ENCODE measurements at regions not wholly inside any gene's neighbourhood (a gene's known extent, or its start where the extent isn't known, plus 50 kb on each side); places are given as distances from the start of the nearest gene placed in this dataset.

GRCh38 chr5:8434501-8434900, 565.6 kb downstream of the MTRR start:
- H3K36me3 Mint-ChIP-seq = peaks cover 0 to 15% (median 9%) of the 10 kb centered on the region in 5 donors
- ChIA-PET POLR2A (no interaction called here), CTCF (no interaction called here)
- intact Hi-C loops (cut with micrococcal nuclease) = no loop called here
- Histone ChIP-seq H3K4me3 (ENCODE audit: low read length) (no peak overlapping the region), H3K4me1 (ENCODE audit: control insufficient read depth in 2 of 2, insufficient read depth in 2 of 2, low read length in 2 of 2) (no peaks in the 10 kb centered on the region), H3K27ac (ENCODE audit: low read depth, low read length) (no peak overlapping the region), H3K9me3 (ENCODE audit: control insufficient read depth in 2 of 3, low read length in 3 of 3) (no peaks in the 10 kb centered on the region), H3K27me3 (ENCODE audit: control insufficient read depth in 2 of 2, insufficient read depth in 2 of 2, low read length in 2 of 2) (no peaks in the 10 kb centered on the region), H3K36me3 (ENCODE audit: control insufficient read depth in 2 of 3, insufficient read depth in 3 of 3, low read length in 3 of 3) (no peaks in the 10 kb centered on the region)
- no peak overlapping the region for H3K27ac Mint-ChIP-seq
- H3K27me3 Mint-ChIP-seq = no peaks in the 10 kb centered on the region
- no peak for DNase-seq
- peaks cover 0 to 5% (median 3%) of the 10 kb centered on the region in 11 donors for H3K9me3 Mint-ChIP-seq
- H3K4me1 Mint-ChIP-seq = no peaks in the 10 kb centered on the region
- no peak for ATAC-seq
- H3K4me3 Mint-ChIP-seq = no peak overlapping the region

GRCh38 chr5:8436924-8437323, 568.0 kb downstream of the MTRR start:
- H3K27me3 ChIP-seq (ENCODE audit: control insufficient read depth in 2 of 2, insufficient read depth in 2 of 2, low read length in 2 of 2) = no peaks in the 10 kb centered on the region
- no peaks in the 10 kb centered on the region for H3K4me1 ChIP-seq (ENCODE audit: control insufficient read depth in 2 of 2, insufficient read depth in 2 of 2, low read length in 2 of 2)
- peaks cover 0 to 13% (median 3%) of the 10 kb centered on the region in 11 donors for H3K9me3 Mint-ChIP-seq
- no peak overlapping the region for H3K4me3 ChIP-seq (ENCODE audit: low read length)
- no peaks in the 10 kb centered on the region for H3K9me3 ChIP-seq (ENCODE audit: control insufficient read depth in 2 of 3, low read length in 3 of 3)
- no peaks in the 10 kb centered on the region for H3K4me1 Mint-ChIP-seq
- H3K27ac ChIP-seq (ENCODE audit: low read depth, low read length) = no peak overlapping the region
- POLR2A ChIA-PET = no interaction called here
- H3K36me3 Mint-ChIP-seq = peaks cover 0 to 29% (median 10%) of the 10 kb centered on the region in 5 donors
- H3K27me3 Mint-ChIP-seq = no peaks in the 10 kb centered on the region
- H3K36me3 ChIP-seq (ENCODE audit: control insufficient read depth in 2 of 3, insufficient read depth in 3 of 3, low read length in 3 of 3) = no peaks in the 10 kb centered on the region
- intact Hi-C loops (cut with micrococcal nuclease) = no loop called here
- H3K27ac Mint-ChIP-seq = no peak overlapping the region
- DNase-seq (no peak), ATAC-seq (no peak)
- H3K4me3 Mint-ChIP-seq = no peak overlapping the region
- CTCF ChIA-PET = no interaction called here

- POLR2A ChIA-PET = no interaction called here
- Mint-ChIP-seq H3K27me3 (no peaks in the 10 kb centered on the region), H3K4me1 (no peaks in the 10 kb centered on the region), H3K9me3 (peaks cover 0 to 9% (median 0%) of the 10 kb centered on the region in 11 donors), H3K27ac (no peak overlapping the region), H3K36me3 (peaks cover 0 to 36% (median 17%) of the 10 kb centered on the region in 5 donors), H3K4me3 (no peak overlapping the region)
- H3K27me3 ChIP-seq (ENCODE audit: control insufficient read depth in 2 of 2, insufficient read depth in 2 of 2, low read length in 2 of 2) = no peaks in the 10 kb centered on the region
- DNase-seq (no peak), ATAC-seq (no peak)
- CTCF ChIA-PET = no interaction called here
- H3K27ac ChIP-seq (ENCODE audit: low read depth, low read length) = no peak overlapping the region
- no peak overlapping the region for H3K4me3 ChIP-seq (ENCODE audit: low read length)
- no peaks in the 10 kb centered on the region for H3K36me3 ChIP-seq (ENCODE audit: control insufficient read depth in 2 of 3, insufficient read depth in 3 of 3, low read length in 3 of 3)
- no peaks in the 10 kb centered on the region for H3K4me1 ChIP-seq (ENCODE audit: control insufficient read depth in 2 of 2, insufficient read depth in 2 of 2, low read length in 2 of 2)
- intact Hi-C loops (cut with micrococcal nuclease) = no loop called here
- no peaks in the 10 kb centered on the region for H3K9me3 ChIP-seq (ENCODE audit: control insufficient read depth in 2 of 3, low read length in 3 of 3)
Observed at GRCh38 chr5:8445139-8445538, 576.2 kb downstream of the MTRR start.

GRCh38 chr5:8446179-8446578, 577.2 kb downstream of the MTRR start:
- Mint-ChIP-seq H3K27ac (no peak overlapping the region), H3K4me3 (no peak overlapping the region), H3K27me3 (no peaks in the 10 kb centered on the region), H3K9me3 (peaks cover 0 to 9% (median 0%) of the 10 kb centered on the region in 11 donors), H3K4me1 (no peaks in the 10 kb centered on the region), H3K36me3 (peaks cover 0 to 43% (median 17%) of the 10 kb centered on the region in 5 donors)
- Histone ChIP-seq H3K27ac (ENCODE audit: low read depth, low read length) (no peak overlapping the region), H3K4me3 (ENCODE audit: low read length) (no peak overlapping the region), H3K36me3 (ENCODE audit: control insufficient read depth in 2 of 3, insufficient read depth in 3 of 3, low read length in 3 of 3) (no peaks in the 10 kb centered on the region), H3K27me3 (ENCODE audit: control insufficient read depth in 2 of 2, insufficient read depth in 2 of 2, low read length in 2 of 2) (no peaks in the 10 kb centered on the region), H3K4me1 (ENCODE audit: control insufficient read depth in 2 of 2, insufficient read depth in 2 of 2, low read length in 2 of 2) (no peaks in the 10 kb centered on the region), H3K9me3 (ENCODE audit: control insufficient read depth in 2 of 3, low read length in 3 of 3) (no peaks in the 10 kb centered on the region)
- ChIA-PET POLR2A (no interaction called here), CTCF (no interaction called here)
- intact Hi-C loops (cut with micrococcal nuclease) = no loop called here
- DNase-seq (no peak), ATAC-seq (no peak)

- Mint-ChIP-seq H3K4me3 (peak overlapping the region; percentile 79 to 99 (median 92)), H3K36me3 (peaks cover 0 to 11% (median 0%) of the 10 kb centered on the region in 5 donors), H3K27ac (peak overlapping the region; percentile 36 to 89 (median 77)), H3K27me3 (no peaks in the 10 kb centered on the region), H3K4me1 (peaks cover 0 to 41% (median 28%) of the 10 kb centered on the region in 7 donors), H3K9me3 (peaks cover 0 to 3% (median 0%) of the 10 kb centered on the region in 11 donors)
- ChIA-PET POLR2A (no interaction called here), CTCF (no interaction called here)
- Histone ChIP-seq H3K4me3 (ENCODE audit: low read length) (peak overlapping the region; percentile 63), H3K36me3 (ENCODE audit: control insufficient read depth in 2 of 3, insufficient read depth in 3 of 3, low read length in 3 of 3) (no peaks in the 10 kb centered on the region), H3K27ac (ENCODE audit: low read depth, low read length) (peak overlapping the region; percentile 62), H3K27me3 (ENCODE audit: control insufficient read depth in 2 of 2, insufficient read depth in 2 of 2, low read length in 2 of 2) (no peaks in the 10 kb centered on the region), H3K4me1 (ENCODE audit: control insufficient read depth in 2 of 2, insufficient read depth in 2 of 2, low read length in 2 of 2) (no peaks in the 10 kb centered on the region), H3K9me3 (ENCODE audit: control insufficient read depth in 2 of 3, low read length in 3 of 3) (no peaks in the 10 kb centered on the region)
- intact Hi-C loops (cut with micrococcal nuclease) = loop anchor here in 1 of 2 donors (5.0 kb wide), 1 partner anchor 1825 kb away; the partner anchor contains the start of genes NSUN2 and SRD5A1
- DNase-seq (no peak), ATAC-seq (no peak)
Observed at GRCh38 chr5:8456846-8457186, 587.9 kb downstream of the MTRR start.

GRCh38 chr5:8457187-8458037, 588.5 kb downstream of the MTRR start:
- H3K36me3 ChIP-seq (ENCODE audit: control insufficient read depth in 2 of 3, insufficient read depth in 3 of 3, low read length in 3 of 3) = no peaks in the 10 kb centered on the region
- peak overlapping the region; percentile 63 for H3K4me3 ChIP-seq (ENCODE audit: low read length)
- Mint-ChIP-seq H3K27ac (peak overlapping the region; percentile 36 to 89 (median 77)), H3K9me3 (peaks cover 0 to 3% (median 0%) of the 10 kb centered on the region in 11 donors), H3K27me3 (no peaks in the 10 kb centered on the region), H3K4me1 (peaks cover 0 to 41% (median 28%) of the 10 kb centered on the region in 7 donors), H3K36me3 (peaks cover 0 to 11% (median 0%) of the 10 kb centered on the region in 5 donors), H3K4me3 (peak overlapping the region; percentile 79 to 99 (median 92))
- H3K27me3 ChIP-seq (ENCODE audit: control insufficient read depth in 2 of 2, insufficient read depth in 2 of 2, low read length in 2 of 2) = no peaks in the 10 kb centered on the region
- ATAC-seq (peak; percentile 96), DNase-seq (peak; percentile 75 to 89 (median 80))
- POLR2A ChIA-PET = no interaction called here
- intact Hi-C loops (cut with micrococcal nuclease) = loop anchor here in 1 of 2 donors (5.0 kb wide), 1 partner anchor 1825 kb away; the partner anchor contains the start of genes NSUN2 and SRD5A1
- no peaks in the 10 kb centered on the region for H3K9me3 ChIP-seq (ENCODE audit: control insufficient read depth in 2 of 3, low read length in 3 of 3)
- CTCF ChIA-PET = no interaction called here
- H3K27ac ChIP-seq (ENCODE audit: low read depth, low read length) = peak overlapping the region; percentile 62
- H3K4me1 ChIP-seq (ENCODE audit: control insufficient read depth in 2 of 2, insufficient read depth in 2 of 2, low read length in 2 of 2) = no peaks in the 10 kb centered on the region

- DNase-seq (peak in 1 of 9 donors; percentile 3), ATAC-seq (no peak)
- no peaks in the 10 kb centered on the region for H3K9me3 ChIP-seq (ENCODE audit: control insufficient read depth in 2 of 3, low read length in 3 of 3)
- POLR2A ChIA-PET = no interaction called here
- H3K36me3 ChIP-seq (ENCODE audit: control insufficient read depth in 2 of 3, insufficient read depth in 3 of 3, low read length in 3 of 3) = no peaks in the 10 kb centered on the region
- intact Hi-C loops (cut with micrococcal nuclease) = loop anchor here in 1 of 2 donors (5.0 kb wide), 1 partner anchor 1826 kb away; the partner anchor contains the start of genes NSUN2 and SRD5A1
- Mint-ChIP-seq H3K4me3 (peak overlapping the region; percentile 79 to 99 (median 90)), H3K4me1 (peaks cover 0 to 41% (median 28%) of the 10 kb centered on the region in 7 donors), H3K9me3 (peaks cover 0 to 3% (median 0%) of the 10 kb centered on the region in 11 donors), H3K36me3 (peaks cover 0 to 11% (median 0%) of the 10 kb centered on the region in 5 donors), H3K27me3 (no peaks in the 10 kb centered on the region), H3K27ac (peak overlapping the region; percentile 52 to 93 (median 78))
- CTCF ChIA-PET = no interaction called here
- peak overlapping the region; percentile 62 for H3K27ac ChIP-seq (ENCODE audit: low read depth, low read length)
- H3K4me1 ChIP-seq (ENCODE audit: control insufficient read depth in 2 of 2, insufficient read depth in 2 of 2, low read length in 2 of 2) = no peaks in the 10 kb centered on the region
- no peaks in the 10 kb centered on the region for H3K27me3 ChIP-seq (ENCODE audit: control insufficient read depth in 2 of 2, insufficient read depth in 2 of 2, low read length in 2 of 2)
- H3K4me3 ChIP-seq (ENCODE audit: low read length) = peak overlapping the region; percentile 63
Observed at GRCh38 chr5:8458038-8458383, 589.1 kb downstream of the MTRR start.
